ENCODE measurements at regions not wholly inside any gene's neighbourhood (a gene's known extent, or its start where the extent isn't known, plus 50 kb on each side); places are given as distances from the start of the nearest gene placed in this dataset.
A peak's percentile ranks its signal among the peaks of the same experiment; 100 is the strongest.
"Not testable (repeated sequence)": the region's sequence is repeated elsewhere in the genome, so short reads cannot be mapped to it uniquely, and the experiment has no call there.

DNA sequence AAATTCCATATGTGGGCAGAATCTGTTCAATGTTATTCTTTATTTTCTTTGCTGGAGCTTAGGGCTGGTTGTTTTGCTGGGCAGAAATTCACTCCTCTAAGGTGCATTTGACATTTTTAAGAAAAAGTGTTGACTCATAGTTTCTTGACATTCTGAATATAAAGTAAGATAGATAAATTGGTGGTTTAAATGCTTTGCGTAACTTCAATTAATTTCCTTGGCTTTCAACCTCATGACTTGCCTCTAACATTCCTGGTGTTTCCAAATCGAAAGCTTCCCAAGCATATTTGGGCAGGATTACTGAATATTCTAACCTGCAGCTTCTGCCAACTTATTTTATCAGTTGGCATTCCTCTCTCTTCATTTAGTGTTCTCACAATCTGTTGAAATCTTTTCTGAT, 718.7 kb upstream of the ADGRB3 start:
- FAIRE-seq: no peak
- no peak for DNase-seq (ENCODE audit: insufficient read length, low spot score)
- TF ChIP-seq, protein P1, sequence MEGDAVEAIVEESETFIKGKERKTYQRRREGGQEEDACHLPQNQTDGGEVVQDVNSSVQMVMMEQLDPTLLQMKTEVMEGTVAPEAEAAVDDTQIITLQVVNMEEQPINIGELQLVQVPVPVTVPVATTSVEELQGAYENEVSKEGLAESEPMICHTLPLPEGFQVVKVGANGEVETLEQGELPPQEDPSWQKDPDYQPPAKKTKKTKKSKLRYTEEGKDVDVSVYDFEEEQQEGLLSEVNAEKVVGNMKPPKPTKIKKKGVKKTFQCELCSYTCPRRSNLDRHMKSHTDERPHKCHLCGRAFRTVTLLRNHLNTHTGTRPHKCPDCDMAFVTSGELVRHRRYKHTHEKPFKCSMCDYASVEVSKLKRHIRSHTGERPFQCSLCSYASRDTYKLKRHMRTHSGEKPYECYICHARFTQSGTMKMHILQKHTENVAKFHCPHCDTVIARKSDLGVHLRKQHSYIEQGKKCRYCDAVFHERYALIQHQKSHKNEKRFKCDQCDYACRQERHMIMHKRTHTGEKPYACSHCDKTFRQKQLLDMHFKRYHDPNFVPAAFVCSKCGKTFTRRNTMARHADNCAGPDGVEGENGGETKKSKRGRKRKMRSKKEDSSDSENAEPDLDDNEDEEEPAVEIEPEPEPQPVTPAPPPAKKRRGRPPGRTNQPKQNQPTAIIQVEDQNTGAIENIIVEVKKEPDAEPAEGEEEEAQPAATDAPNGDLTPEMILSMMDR (IDR thresholded peaks at IDR 0.05; ENCODE audit: insufficient read depth, missing control alignments): no peak

GRCh38 chr6:67914419-67914818, 720.7 kb upstream of the ADGRB3 start:
- no peak for DNase-seq (ENCODE audit: insufficient read length, low spot score)
- TF ChIP-seq, protein P1 (IDR thresholded peaks at IDR 0.05; ENCODE audit: insufficient read depth, missing control alignments): no peak
- no peak for FAIRE-seq

GRCh38 chr6:67909354-67909753, 725.7 kb upstream of the ADGRB3 start:
- FAIRE-seq: no peak
- no peak for DNase-seq (ENCODE audit: insufficient read length, low spot score)
- TF ChIP-seq, protein P1 (IDR thresholded peaks at IDR 0.05; ENCODE audit: insufficient read depth, missing control alignments): no peak

DNA sequence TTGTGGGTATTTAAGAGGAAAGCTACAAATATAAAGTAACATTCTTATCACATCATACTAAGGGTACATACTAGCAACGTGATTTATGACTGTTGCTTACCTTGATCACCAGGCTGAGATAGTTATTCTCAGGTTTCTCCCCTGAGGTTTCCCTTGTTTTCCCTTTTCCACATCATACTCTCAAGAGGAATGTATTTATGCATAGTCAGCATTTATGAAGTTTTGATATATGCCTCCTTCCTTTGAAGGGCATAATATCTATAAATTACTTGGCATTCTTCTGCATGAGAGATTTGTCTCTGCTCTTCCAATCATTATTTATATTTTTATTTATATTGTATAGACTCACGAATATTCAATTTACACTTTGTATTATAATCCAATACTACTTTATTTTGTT, 726.7 kb upstream of the ADGRB3 start:
- TF ChIP-seq, protein P1 (IDR thresholded peaks at IDR 0.05; ENCODE audit: insufficient read depth, missing control alignments): no peak
- DNase-seq (ENCODE audit: insufficient read length, low spot score) (no peak), FAIRE-seq (no peak)

- not testable (repeated sequence) for DNase-seq (ENCODE audit: insufficient read length, low spot score); FAIRE-seq
Observed at GRCh38 chr6:67904735-67905134, 730.3 kb upstream of the ADGRB3 start.

GRCh38 chr6:67898875-67899274, 736.2 kb upstream of the ADGRB3 start:
- no peak for DNase-seq (ENCODE audit: insufficient read length, low spot score)
- no peak for FAIRE-seq
- TF ChIP-seq, protein P1 (IDR thresholded peaks at IDR 0.05; ENCODE audit: insufficient read depth, missing control alignments): no peak

DNA sequence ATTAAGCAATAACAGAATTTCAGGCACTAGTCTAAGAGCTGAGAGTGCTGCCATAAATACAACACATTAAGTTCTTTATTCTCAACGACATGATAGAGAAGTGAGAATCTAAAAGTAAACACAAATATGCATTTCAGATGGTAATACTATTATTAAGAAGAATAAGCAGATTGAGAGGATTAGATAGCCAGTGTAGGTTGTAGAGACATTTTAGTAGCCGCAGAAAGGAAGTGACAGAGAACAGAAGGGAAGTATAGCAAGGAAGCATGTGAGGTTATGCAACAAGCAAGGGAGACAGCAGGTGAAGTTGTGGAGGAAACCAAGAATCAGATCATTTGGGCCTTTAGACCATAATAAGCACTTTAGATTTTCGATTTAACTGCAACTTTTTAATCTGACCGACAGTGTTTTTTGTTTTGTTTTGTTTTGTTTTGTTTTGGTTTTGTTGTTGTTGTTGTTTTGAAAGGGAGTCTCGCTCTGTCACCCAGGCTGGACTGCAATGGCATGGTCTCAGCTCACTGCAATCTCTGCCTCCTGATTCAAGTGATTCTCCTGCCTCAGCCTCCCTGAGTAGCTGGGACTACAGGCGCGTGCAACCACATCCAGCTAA, 737.0 kb upstream of the ADGRB3 start:
- TF ChIP-seq, protein P1 (IDR thresholded peaks at IDR 0.05; ENCODE audit: insufficient read depth, missing control alignments): no peak
- peak; percentile 89 for FAIRE-seq
- DNase-seq (ENCODE audit: insufficient read length, low spot score): no peak

- TF ChIP-seq, protein P1 (IDR thresholded peaks at IDR 0.05; ENCODE audit: insufficient read depth, missing control alignments): no peak
- DNase-seq (ENCODE audit: insufficient read length, low spot score): no peak
- FAIRE-seq: no peak
Observed at GRCh38 chr6:67896476-67896875, 738.6 kb upstream of the ADGRB3 start.
